ENCODE measurements at regions not wholly inside any gene's neighbourhood (a gene's known extent, or its start where the extent isn't known, plus 50 kb on each side); places are given as distances from the start of the nearest gene placed in this dataset.

DNA sequence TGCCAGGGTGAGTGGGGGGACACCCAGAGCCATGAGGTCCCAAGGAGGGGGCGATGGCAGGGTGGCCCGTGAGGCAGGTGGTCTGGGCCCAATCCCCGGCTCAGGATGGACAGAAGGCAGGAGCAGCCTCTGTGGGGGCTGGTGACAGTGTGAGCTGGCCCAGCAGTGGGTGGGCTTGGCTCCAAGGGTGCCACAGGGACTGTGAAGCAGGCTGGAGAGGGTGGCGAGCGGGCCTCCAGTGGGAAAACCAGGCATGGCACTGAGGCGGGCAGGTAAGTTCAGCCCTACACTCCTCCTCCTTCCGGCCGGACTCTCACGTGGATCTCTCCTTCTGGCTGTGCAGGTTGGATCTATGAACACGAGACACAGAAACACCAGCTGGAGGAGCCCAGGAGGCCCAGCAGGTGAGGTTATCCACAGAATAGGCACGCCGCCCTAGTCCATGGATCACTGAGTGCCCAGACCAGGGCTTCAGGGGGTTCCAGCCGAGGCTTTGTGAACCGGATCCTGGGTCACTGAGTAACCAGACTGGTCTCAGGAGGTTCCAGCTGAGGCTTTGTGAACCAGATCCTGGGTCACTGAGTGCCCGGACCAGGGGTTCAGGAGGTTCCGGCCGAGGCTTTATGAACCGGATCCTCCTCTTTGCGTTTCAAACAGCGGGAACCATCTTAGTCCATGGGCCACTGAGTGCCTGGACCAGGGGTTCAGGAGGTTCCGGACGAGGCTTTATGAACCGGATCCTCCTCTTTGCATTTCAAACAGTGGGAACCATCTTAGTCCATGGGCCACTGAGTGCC lies 76.4 kb upstream of the BHLHE23 start:
- Histone ChIP-seq H3K9me1 (ENCODE audit: control insufficient read depth, insufficient read depth, low read length) (no peaks in the 10 kb centered on the region), H3K27ac (ENCODE audit: extremely low read depth, low read depth, low read length) (no peak overlapping the region), H3K27me3 (ENCODE audit: control insufficient read depth in 2 of 2, insufficient read depth in 2 of 2, low read length in 2 of 2) (peaks cover 26 to 57% of the 10 kb centered on the region in 2 experiments; a peak in 4 of 5 replicates), H4K20me1 (replicated peaks; ENCODE audit: control insufficient read depth, insufficient read depth, low read length) (0 out of 2 replicates have a peak, but pooled peaks cover 11% of the 10 kb centered on the region), H3K4me3 (no peak overlapping the region), H3K79me2 (ENCODE audit: control insufficient read depth, insufficient read depth, low read length) (no peaks in the 10 kb centered on the region), H3K4me1 (replicated peaks in 1 of 2; ENCODE audit: control insufficient read depth in 2 of 2, insufficient read depth in 2 of 2, low read length in 2 of 2) (no peaks in the 10 kb centered on the region; a peak in 1 of 5 replicates), H3K4me2 (ENCODE audit: insufficient read depth, low read length) (no peak overlapping the region), H3K9me3 (replicated peaks; ENCODE audit: control insufficient read depth, insufficient read depth, low read depth, low read length) (no peaks in the 10 kb centered on the region), H3K9ac (ENCODE audit: insufficient read depth in 1 of 2, low read depth in 2 of 2, low read length in 2 of 2) (no peak overlapping the region), H3K36me3 (ENCODE audit: control insufficient read depth, insufficient read depth, low read length) (no peaks in the 10 kb centered on the region), H2AFZ (ENCODE audit: low read depth, low read length) (no peak overlapping the region)
- ATAC-seq (no peak), DNase-seq (ENCODE audit: extremely low read depth in 1 of 4, low spot score in 3 of 4) (no peak), FAIRE-seq (no peak)
- TF ChIP-seq, protein P1, sequence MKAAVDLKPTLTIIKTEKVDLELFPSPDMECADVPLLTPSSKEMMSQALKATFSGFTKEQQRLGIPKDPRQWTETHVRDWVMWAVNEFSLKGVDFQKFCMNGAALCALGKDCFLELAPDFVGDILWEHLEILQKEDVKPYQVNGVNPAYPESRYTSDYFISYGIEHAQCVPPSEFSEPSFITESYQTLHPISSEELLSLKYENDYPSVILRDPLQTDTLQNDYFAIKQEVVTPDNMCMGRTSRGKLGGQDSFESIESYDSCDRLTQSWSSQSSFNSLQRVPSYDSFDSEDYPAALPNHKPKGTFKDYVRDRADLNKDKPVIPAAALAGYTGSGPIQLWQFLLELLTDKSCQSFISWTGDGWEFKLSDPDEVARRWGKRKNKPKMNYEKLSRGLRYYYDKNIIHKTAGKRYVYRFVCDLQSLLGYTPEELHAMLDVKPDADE (conservative IDR thresholded peaks at IDR 0.05; ENCODE audit: control insufficient read depth, low read depth, low read length), result no peak
- intact Hi-C loops (cut with micrococcal nuclease), result no loop called here
- WGBS (ENCODE audit: insufficient coverage, low coverage, missing lambda C conversion rate), result 1% methylated on average over 18 of the region's 23 CpGs
- in situ Hi-C loops (cut with MboI), result no loop called here
- BruUV-seq (replicated peaks), result no TSS peak
- CTCF ChIA-PET (ENCODE audit: low intra/inter-chr PET ratio), result no interaction called here
- POLR2A ChIA-PET, result interaction anchor here (0.6 to 1.0 kb wide), 2 partner anchors 10 to 58 kb away, joined by 3 to 4 read pairs; no protein-coding TSS in a partner anchor

Measured in K562 (cell line).